Suppressor macrophage treated with lipopolysaccharide for 4 hours (primary cell): ENCODE measurements at regions not wholly inside any gene's neighbourhood (a gene's known extent, or its start where the extent isn't known, plus 50 kb on each side); places are given as distances from the start of the nearest gene placed in this dataset.

Source experiments
- DNase-seq: peaks from one replicate; pipeline ENCODE4 v3.0.0-alpha.2; 2020

GRCh38 chr1:187326557-187326956 lies 497.8 kb downstream of the PLA2G4A start:
- DNase-seq: no peak

GRCh38 chr1:187336441-187337168 lies 507.9 kb downstream of the PLA2G4A start:
- DNase-seq: no peak

DNA sequence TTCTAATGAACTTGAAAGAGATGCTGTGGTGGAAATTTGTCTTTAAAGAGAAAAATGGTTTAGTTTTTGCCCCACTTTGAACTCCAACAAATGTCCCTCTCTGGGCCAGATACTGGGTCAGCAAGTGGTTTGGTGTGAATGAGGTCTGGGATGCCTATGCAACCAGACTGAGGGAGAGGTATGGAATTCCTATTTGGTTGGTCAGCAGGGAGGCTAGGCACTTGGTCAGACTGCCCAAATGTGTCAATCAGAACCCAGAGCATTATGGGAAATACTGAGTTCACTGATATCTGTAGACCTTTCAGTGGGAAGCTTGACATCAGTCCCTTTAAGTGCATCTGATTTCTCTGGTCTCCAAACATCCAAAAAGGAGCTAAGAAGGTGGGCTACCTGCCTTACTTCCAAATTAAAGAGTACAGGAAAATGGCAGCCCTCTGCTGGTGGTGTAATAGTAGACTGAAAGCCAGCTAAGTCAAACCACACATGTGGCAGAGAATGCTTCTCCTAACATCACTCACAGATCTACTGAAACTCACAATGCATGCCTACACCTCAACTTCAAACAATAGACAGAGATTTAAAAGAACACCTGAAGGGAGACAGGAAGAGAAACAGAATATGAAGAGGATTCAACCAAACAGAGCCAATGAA lies 510.1 kb downstream of the PLA2G4A start:
- DNase-seq: no peak

- DNase-seq: no peak
Observed at GRCh38 chr1:187342495-187342894, 513.7 kb downstream of the PLA2G4A start.

- DNase-seq: no peak
Observed at GRCh38 chr1:187374082-187374481, 545.3 kb downstream of the PLA2G4A start.

DNA sequence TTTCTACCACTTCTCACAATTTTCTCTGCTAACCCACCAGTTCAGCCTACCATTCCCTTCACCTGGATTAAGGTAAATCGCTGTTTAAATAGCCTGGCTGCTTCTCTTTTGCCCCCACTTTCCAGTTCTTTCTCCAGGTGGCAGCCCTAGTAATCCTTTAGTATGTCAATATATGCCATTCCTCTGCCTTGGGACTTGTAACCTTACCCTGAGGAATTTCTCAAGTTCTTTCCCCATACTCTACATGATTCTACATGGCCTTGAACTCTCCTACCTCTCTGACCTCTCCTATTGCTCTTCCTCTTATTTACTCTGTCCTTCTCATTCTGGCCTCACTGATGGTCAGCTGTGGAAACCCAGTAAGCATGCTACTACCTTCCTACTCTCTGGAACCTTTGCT lies 546.0 kb downstream of the PLA2G4A start:
- DNase-seq: no peak

DNA sequence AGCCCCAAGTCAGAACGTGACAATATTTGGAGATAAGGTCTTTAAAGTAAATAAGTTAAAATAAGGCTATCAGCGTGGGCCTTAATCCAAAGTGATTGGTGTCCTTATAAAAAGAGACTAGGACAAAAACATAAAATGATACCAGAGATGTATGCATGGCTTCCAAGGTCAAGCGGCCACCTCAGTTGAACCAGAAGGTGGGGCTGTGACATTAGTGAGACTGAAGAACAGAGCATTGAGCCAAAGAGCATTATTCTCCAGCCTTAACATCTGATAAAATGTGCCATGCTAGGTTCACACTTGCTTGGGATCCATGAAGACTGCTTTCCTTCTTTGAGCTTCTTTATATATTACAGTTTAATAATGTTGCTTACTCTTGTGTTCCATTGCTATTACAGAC lies 554.6 kb downstream of the PLA2G4A start:
- DNase-seq: no peak

GRCh38 chr1:187384504-187384903 lies 555.8 kb downstream of the PLA2G4A start:
- DNase-seq: no peak

DNA sequence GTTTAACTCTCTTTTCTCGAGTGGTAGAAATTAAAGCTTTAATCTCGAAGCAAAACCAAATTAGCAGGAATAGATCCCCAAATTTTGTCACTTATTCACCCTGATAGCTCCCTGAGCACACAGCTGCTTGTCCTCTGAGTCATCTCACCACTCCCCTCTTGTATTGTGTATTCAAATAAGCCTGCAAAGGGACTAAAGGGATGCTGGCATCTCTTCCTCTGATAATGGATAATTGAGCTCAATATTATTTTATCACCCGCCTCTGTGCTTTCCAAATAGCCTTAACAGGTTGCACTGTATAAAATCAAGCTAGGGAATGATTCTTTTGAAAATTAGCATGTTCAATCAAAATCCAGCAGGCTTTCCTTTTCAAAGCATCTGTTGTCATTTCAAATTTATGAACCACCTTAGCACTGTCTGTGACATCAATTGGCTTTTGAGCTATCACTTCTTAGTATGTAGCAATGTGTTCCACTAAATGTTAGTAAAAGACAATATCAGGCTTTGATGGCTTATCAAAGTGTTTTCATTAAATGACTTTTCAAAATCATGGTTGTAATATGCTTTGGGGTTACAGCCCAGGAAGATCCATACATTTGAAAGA lies 561.6 kb downstream of the PLA2G4A start:
- DNase-seq: no peak

DNA sequence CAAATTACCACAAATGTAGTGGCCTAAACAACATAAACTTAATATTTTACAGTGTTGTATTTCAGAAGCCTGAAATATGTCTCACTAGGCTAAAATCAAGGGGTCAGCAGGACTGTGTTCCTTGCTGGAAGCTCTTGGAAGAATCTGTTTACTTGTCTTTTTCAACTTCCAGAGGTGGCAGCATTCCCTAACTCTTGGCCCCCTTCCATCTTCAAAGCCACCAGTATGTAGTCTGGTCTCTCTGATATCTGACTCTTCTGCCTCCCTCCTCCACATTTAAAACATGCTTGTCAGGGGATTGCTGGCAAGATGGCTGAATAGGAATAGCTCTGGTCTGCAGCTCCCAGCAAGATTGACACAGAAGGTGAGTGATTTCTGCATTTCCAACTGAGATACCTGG lies 567.5 kb downstream of the PLA2G4A start:
- no peak for DNase-seq

- DNase-seq: no peak
Observed at GRCh38 chr1:187396929-187397796, 568.4 kb downstream of the PLA2G4A start.

- no peak for DNase-seq
Observed at GRCh38 chr1:187408212-187409004, 579.7 kb downstream of the PLA2G4A start.

- no peak for DNase-seq
Observed at GRCh38 chr1:187409341-187409740, 580.6 kb downstream of the PLA2G4A start.

- no peak for DNase-seq
Observed at GRCh38 chr1:187411118-187411517, 582.4 kb downstream of the PLA2G4A start.

DNA sequence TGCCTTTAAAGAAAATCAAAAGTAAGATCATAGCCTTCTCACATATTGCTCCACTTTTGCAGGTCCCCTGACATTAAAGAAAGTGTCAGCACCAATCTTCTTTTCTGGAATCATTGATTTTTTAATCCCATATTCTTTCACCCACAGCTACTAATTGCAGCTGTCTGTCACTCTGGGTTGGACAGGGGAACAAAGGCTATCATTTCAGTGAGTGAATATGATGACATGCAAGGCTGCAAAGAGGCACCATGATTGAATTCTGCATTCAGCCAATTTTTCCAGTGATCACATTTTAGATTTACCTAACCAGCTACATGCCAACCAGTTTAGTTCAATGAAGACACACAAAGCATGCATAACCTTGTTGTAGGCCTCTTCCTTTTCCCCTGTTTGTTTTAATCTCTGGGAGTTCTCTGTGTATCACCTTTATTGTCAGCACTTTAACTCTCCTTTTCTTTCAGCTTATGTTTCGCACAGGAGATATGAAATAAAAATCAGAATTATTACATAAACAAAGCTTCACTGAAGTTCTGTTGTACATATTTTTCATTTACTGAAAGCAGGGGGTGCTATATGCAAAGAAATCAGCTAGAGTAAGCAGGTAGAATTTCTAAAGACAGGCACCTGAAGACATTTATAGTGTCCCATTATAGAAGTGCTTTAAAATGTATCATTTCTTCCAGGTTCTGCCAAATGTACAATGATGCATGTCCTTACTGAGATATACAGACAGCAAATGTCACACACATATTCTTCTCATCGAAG lies 584.8 kb downstream of the PLA2G4A start:
- DNase-seq: no peak

GRCh38 chr1:187415065-187415464 lies 586.3 kb downstream of the PLA2G4A start:
- no peak for DNase-seq

- DNase-seq: no peak
Observed at GRCh38 chr1:187417520-187417919, 588.8 kb downstream of the PLA2G4A start.

GRCh38 chr1:187433598-187433997 lies 604.8 kb downstream of the PLA2G4A start:
- no peak for DNase-seq

GRCh38 chr1:187442603-187443002 lies 613.9 kb downstream of the PLA2G4A start:
- DNase-seq: no peak

GRCh38 chr1:187443939-187444338 lies 615.2 kb downstream of the PLA2G4A start:
- no peak for DNase-seq

GRCh38 chr1:187445066-187445465 lies 616.3 kb downstream of the PLA2G4A start:
- no peak for DNase-seq

GRCh38 chr1:187451238-187451637 lies 622.5 kb downstream of the PLA2G4A start:
- DNase-seq: no peak
